ENCODE measurements at regions not wholly inside any gene's neighbourhood (a gene's known extent, or its start where the extent isn't known, plus 50 kb on each side); places are given as distances from the start of the nearest gene placed in this dataset.

DNA sequence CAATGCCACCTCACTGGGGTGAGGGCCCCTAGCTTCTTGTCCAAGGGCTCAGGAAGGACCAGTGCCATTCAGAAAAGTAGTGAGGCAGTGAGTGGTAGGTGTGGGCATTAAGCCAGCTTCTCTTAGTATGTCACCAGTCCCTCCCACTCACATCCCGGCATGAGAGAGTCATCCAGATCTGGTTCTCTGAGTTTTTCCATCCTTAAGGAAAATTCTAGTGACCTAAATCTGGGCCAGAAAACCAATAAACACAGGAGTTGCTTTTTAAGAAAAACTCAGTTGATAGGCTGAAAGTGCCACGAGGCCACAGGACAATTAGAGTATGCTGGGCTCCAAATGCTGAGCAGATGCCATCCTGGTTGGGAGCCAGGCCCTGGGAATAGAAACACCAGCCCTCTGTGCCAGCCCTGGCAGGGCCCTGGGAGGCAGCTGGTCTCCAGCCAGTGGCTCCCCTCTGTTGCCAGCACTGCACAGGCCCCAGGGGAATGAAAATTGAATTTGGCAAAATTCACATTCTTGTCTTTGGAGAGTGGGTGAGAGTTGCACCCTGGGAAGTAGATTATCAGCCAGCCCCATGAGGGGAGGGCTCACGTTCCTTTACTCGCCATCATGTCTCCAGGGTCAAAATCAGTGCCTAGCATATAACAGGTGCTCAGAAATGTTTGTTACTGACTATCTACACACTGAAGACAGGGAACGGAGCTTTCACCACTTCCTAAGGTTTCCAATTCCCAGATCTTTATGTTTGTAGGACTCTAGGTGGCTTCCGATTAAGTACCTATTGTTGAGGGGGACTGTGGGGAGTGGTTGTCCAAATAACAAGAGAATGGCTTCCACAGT, 52.8 kb downstream of the FAM43A start:
- intact Hi-C loops (cut with micrococcal nuclease), result no loop called here
- peaks cover 13% of the 10 kb centered on the region for H3K4me1 Mint-ChIP-seq (ENCODE audit: insufficient read depth, unreplicated experiment)

DNA sequence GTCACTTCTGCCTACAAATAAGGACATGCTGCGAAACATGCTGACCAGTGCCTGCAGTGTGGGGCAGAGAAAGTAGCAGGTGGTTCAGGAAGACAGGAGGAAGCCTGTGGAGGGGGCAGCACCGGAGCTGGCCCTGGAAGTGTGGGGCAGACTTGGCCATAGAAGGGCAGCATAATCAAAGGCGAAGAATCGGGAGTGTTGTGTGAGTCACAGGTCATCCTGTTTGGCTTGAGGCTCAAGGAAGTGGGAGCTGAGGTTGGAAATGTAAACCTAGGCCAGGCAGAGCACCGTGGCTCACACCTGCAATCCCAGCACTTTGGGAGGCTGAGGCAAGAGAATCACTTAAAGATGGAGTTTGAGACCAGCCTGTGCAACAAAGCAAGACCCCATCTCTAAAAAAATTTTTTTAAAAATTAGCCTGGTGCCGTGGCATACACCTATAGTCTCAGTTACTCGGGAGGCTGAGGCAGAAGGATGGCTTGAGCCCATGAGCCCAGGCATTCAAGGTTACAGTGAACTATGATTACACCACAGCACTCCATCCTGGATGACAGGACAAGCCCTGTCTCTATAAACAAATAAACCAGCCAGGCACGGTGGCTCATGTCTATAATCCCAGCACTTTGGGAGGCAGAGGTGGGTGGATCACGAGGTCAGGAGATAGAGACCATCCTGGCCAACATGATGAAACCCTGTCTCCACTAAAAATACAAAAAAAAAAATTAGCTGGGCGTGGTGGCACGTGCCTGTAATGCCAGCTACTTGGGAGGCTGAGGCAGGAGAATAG, 54.0 kb downstream of the FAM43A start:
- peaks cover 14% of the 10 kb centered on the region for H3K27me3 Mint-ChIP-seq (ENCODE audit: insufficient read depth, unreplicated experiment)
- H3K4me1 Mint-ChIP-seq (ENCODE audit: insufficient read depth, unreplicated experiment), result peaks cover 13% of the 10 kb centered on the region
- intact Hi-C loops (cut with micrococcal nuclease), result no loop called here
- TF ChIP-seq, protein P1, sequence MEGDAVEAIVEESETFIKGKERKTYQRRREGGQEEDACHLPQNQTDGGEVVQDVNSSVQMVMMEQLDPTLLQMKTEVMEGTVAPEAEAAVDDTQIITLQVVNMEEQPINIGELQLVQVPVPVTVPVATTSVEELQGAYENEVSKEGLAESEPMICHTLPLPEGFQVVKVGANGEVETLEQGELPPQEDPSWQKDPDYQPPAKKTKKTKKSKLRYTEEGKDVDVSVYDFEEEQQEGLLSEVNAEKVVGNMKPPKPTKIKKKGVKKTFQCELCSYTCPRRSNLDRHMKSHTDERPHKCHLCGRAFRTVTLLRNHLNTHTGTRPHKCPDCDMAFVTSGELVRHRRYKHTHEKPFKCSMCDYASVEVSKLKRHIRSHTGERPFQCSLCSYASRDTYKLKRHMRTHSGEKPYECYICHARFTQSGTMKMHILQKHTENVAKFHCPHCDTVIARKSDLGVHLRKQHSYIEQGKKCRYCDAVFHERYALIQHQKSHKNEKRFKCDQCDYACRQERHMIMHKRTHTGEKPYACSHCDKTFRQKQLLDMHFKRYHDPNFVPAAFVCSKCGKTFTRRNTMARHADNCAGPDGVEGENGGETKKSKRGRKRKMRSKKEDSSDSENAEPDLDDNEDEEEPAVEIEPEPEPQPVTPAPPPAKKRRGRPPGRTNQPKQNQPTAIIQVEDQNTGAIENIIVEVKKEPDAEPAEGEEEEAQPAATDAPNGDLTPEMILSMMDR (IDR thresholded peaks at IDR 0.05; ENCODE audit: unreplicated experiment), result no peak
- POLR2A ChIA-PET, result no interaction called here
- CTCF ChIA-PET, result no interaction called here
- DNase-seq (ENCODE audit: unreplicated experiment), result peak; percentile 59
- no peaks in the 10 kb centered on the region for H3K36me3 Mint-ChIP-seq (ENCODE audit: insufficient read depth, unreplicated experiment)
- H3K4me3 Mint-ChIP-seq (ENCODE audit: unreplicated experiment), result no peak overlapping the region
- H3K9me3 Mint-ChIP-seq (ENCODE audit: unreplicated experiment), result no peaks in the 10 kb centered on the region
- BruUV-seq (replicated peaks), result no TSS peak
- no peak overlapping the region for H3K27ac Mint-ChIP-seq (ENCODE audit: low read depth, unreplicated experiment)

More for the DNA sequence above, 52.8 kb downstream of the FAM43A start:
- no peaks in the 10 kb centered on the region for H3K36me3 Mint-ChIP-seq (ENCODE audit: insufficient read depth, unreplicated experiment)
- BruUV-seq (replicated peaks), result no TSS peak
- H3K4me3 Mint-ChIP-seq (ENCODE audit: unreplicated experiment), result no peak overlapping the region
- TF ChIP-seq, protein P1 (IDR thresholded peaks at IDR 0.05; ENCODE audit: unreplicated experiment), result no peak
- no peak overlapping the region for H3K27ac Mint-ChIP-seq (ENCODE audit: low read depth, unreplicated experiment)
- no peaks in the 10 kb centered on the region for H3K9me3 Mint-ChIP-seq (ENCODE audit: unreplicated experiment)
- POLR2A ChIA-PET, result no interaction called here
- H3K27me3 Mint-ChIP-seq (ENCODE audit: insufficient read depth, unreplicated experiment), result peaks cover 1% of the 10 kb centered on the region
- peak; percentile 73 for DNase-seq (ENCODE audit: unreplicated experiment)
- CTCF ChIA-PET, result interaction anchor here (0.6 to 1.2 kb wide), 3 partner anchors 68 to 263 kb away, joined by 3 to 4 read pairs (median 4); no protein-coding TSS in a partner anchor

DNA sequence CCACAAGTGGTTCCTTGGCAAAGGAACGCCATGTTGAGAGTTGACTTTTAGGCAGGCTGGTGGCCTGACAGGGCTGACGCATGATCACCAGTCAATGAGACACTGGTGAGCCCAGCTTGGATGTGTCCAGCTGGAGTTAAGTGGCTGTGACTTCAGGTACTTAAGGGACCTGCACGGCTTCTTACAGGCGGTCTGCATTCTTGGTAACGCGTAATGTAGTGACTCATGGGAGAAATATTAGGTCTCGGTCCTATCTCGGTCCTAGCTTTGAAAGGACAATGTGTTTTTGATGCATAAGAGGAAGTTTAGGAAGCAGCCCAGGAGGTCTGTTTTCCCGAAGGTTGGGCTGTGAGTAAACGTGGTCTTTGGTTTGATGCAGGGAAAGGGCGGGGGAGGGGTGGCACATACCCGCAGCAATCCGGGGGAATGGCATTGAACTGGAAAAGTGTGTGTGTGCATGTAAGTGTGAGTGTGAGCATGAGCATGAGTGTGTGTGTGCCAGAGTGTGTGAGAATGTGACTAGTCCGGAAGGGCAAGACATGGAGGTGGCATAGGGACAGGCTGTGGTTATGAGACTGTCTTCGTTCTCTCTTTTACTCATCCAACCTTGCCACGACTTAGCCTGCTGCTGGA, 55.3 kb downstream of the FAM43A start:
- no peaks in the 10 kb centered on the region for H3K36me3 Mint-ChIP-seq (ENCODE audit: insufficient read depth, unreplicated experiment)
- POLR2A ChIA-PET, result interaction anchor here (0.7 kb wide), 1 partner anchor 43 kb away, joined by 5 read pairs; no protein-coding TSS in a partner anchor
- no peak overlapping the region for H3K27ac Mint-ChIP-seq (ENCODE audit: low read depth, unreplicated experiment)
- peaks cover 13% of the 10 kb centered on the region for H3K4me1 Mint-ChIP-seq (ENCODE audit: insufficient read depth, unreplicated experiment)
- no TSS peak for BruUV-seq (replicated peaks)
- peak; percentile 50 for DNase-seq (ENCODE audit: unreplicated experiment)
- no peaks in the 10 kb centered on the region for H3K9me3 Mint-ChIP-seq (ENCODE audit: unreplicated experiment)
- intact Hi-C loops (cut with micrococcal nuclease), result no loop called here
- H3K4me3 Mint-ChIP-seq (ENCODE audit: unreplicated experiment), result no peak overlapping the region
- CTCF ChIA-PET, result interaction anchor here (0.5 kb wide), 1 partner anchor 406 kb away, joined by 4 read pairs; no protein-coding TSS in a partner anchor
- H3K27me3 Mint-ChIP-seq (ENCODE audit: insufficient read depth, unreplicated experiment), result peaks cover 23% of the 10 kb centered on the region
- TF ChIP-seq, protein P1 (IDR thresholded peaks at IDR 0.05; ENCODE audit: unreplicated experiment), result no peak

DNA sequence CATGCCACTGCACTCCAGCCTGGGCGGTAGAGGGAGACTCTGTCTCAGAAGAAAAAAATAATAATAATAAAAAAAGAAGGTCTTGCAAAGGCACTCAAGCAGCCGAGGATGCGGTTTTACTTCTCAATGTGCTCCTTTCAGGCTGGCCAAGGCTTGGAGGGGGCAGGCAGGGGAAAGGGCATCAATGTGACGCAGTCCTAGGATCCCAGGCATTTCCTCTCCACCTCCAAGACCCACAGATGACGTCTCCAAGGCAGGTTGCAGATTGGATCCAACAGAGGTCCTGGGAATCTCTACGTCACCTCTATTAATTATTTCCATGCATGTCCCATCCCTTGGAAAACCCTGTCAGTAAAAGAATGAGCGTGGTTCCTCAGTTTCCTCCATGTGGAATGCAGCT, 56.2 kb downstream of the FAM43A start:
- POLR2A ChIA-PET, result no interaction called here

More for the DNA sequence above, 56.2 kb downstream of the FAM43A start:
- no TSS peak for BruUV-seq (replicated peaks)
- CTCF ChIA-PET, result no interaction called here
- no peak overlapping the region for H3K4me3 Mint-ChIP-seq (ENCODE audit: unreplicated experiment)
- H3K27ac Mint-ChIP-seq (ENCODE audit: low read depth, unreplicated experiment), result no peak overlapping the region
- H3K9me3 Mint-ChIP-seq (ENCODE audit: unreplicated experiment), result no peaks in the 10 kb centered on the region
- no peak for DNase-seq (ENCODE audit: unreplicated experiment)
- intact Hi-C loops (cut with micrococcal nuclease), result no loop called here
- TF ChIP-seq, protein P1 (IDR thresholded peaks at IDR 0.05; ENCODE audit: unreplicated experiment), result no peak
- peaks cover 23% of the 10 kb centered on the region for H3K27me3 Mint-ChIP-seq (ENCODE audit: insufficient read depth, unreplicated experiment)
- H3K36me3 Mint-ChIP-seq (ENCODE audit: insufficient read depth, unreplicated experiment), result no peaks in the 10 kb centered on the region
- H3K4me1 Mint-ChIP-seq (ENCODE audit: insufficient read depth, unreplicated experiment), result peaks cover 13% of the 10 kb centered on the region

Measured in MCF 10A (cell line).